ENCODE measurements at regions not wholly inside any gene's neighbourhood (a gene's known extent, or its start where the extent isn't known, plus 50 kb on each side); places are given as distances from the start of the nearest gene placed in this dataset.

DNA sequence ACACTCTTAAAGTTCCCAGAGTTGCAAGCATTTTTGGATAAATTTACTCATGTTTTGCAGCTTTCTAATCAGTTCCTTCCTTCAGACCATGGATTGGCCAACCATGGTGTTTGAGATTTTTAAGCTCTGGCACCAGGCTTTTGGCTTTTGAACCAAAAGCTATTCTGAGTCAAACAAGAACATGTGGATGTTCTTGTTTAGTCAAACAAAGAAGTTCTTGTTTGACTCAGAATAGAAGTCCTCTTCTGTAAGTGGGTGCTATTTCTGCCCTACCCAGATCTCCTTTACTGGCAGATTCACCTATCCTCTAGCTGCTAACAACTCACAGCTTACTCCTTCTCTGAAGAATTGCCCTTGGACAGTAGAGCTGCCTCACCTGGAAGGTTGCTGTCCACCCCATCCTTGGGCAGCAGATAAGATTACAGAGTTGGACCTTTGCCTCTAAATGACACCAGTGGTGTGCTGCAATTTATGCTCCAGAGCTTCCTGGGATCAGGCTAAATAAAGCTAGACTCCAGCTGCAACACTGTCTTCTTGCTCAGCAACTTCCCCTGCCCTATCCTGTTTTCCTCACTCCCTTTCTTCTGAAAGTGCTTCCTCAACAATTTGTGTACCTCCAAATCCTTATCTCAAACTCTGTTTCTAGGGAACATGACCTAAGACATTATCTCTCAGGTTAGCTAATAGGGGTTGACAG, 65.6 kb downstream of the COL6A6 start:
- TF ChIP-seq, protein P1, sequence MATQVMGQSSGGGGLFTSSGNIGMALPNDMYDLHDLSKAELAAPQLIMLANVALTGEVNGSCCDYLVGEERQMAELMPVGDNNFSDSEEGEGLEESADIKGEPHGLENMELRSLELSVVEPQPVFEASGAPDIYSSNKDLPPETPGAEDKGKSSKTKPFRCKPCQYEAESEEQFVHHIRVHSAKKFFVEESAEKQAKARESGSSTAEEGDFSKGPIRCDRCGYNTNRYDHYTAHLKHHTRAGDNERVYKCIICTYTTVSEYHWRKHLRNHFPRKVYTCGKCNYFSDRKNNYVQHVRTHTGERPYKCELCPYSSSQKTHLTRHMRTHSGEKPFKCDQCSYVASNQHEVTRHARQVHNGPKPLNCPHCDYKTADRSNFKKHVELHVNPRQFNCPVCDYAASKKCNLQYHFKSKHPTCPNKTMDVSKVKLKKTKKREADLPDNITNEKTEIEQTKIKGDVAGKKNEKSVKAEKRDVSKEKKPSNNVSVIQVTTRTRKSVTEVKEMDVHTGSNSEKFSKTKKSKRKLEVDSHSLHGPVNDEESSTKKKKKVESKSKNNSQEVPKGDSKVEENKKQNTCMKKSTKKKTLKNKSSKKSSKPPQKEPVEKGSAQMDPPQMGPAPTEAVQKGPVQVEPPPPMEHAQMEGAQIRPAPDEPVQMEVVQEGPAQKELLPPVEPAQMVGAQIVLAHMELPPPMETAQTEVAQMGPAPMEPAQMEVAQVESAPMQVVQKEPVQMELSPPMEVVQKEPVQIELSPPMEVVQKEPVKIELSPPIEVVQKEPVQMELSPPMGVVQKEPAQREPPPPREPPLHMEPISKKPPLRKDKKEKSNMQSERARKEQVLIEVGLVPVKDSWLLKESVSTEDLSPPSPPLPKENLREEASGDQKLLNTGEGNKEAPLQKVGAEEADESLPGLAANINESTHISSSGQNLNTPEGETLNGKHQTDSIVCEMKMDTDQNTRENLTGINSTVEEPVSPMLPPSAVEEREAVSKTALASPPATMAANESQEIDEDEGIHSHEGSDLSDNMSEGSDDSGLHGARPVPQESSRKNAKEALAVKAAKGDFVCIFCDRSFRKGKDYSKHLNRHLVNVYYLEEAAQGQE (IDR thresholded peaks at IDR 0.05; ENCODE audit: insufficient read depth in 1 of 2, low read depth in 2 of 2, low read length in 1 of 2), result no peak
- TF ChIP-seq TCF7L2 (IDR thresholded peaks at IDR 0.05; ENCODE audit: low read depth, low read length) (no peak), SIN3A (IDR thresholded peaks at IDR 0.05; ENCODE audit: borderline replicate concordance, insufficient read depth, low read depth, low read length) (no peak)
- TF ChIP-seq, protein P2, sequence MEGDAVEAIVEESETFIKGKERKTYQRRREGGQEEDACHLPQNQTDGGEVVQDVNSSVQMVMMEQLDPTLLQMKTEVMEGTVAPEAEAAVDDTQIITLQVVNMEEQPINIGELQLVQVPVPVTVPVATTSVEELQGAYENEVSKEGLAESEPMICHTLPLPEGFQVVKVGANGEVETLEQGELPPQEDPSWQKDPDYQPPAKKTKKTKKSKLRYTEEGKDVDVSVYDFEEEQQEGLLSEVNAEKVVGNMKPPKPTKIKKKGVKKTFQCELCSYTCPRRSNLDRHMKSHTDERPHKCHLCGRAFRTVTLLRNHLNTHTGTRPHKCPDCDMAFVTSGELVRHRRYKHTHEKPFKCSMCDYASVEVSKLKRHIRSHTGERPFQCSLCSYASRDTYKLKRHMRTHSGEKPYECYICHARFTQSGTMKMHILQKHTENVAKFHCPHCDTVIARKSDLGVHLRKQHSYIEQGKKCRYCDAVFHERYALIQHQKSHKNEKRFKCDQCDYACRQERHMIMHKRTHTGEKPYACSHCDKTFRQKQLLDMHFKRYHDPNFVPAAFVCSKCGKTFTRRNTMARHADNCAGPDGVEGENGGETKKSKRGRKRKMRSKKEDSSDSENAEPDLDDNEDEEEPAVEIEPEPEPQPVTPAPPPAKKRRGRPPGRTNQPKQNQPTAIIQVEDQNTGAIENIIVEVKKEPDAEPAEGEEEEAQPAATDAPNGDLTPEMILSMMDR (IDR thresholded peaks at IDR 0.05), result no peak

Measured in Panc1 (cell line).